B cell (primary cell): ENCODE measurements at regions not wholly inside any gene's neighbourhood (a gene's known extent, or its start where the extent isn't known, plus 50 kb on each side); places are given as distances from the start of the nearest gene placed in this dataset.

ENCODE experiments used
- ATAC-seq: fragments of 200-7000 bp; cut with Tn5 transposase; one replicate; pipeline ENCODE4 v1.10.0; 2021; ENCODE audit warnings: low read depth, mild to moderate bottlenecking, moderate number of reproducible peaks, moderate library complexity
- CTCF ChIA-PET: fragments of 350-600 bp; sonication (Branson Sonifier 250); formaldehyde crosslinking; loops from one replicate; lab custom pipeline; 2021; ENCODE audit warnings: antibody characterized with exemption, inconsistent platforms; lab: Charles Lee
- POLR2A ChIA-PET: fragments of 350-600 bp; sonication (Branson Sonifier 250); formaldehyde crosslinking; loops from one replicate; lab custom pipeline; 2021; ENCODE audit warnings: antibody characterized with exemption; lab: Charles Lee
- DNase-seq: peaks from one replicate; pipeline ENCODE4 v3.0.0; 2013
- H2AFZ ChIP-seq: 2 replicates; pipeline ENCODE4 v1.6.1; 2012; ENCODE audit warnings: mild to moderate bottlenecking, low read depth, low read length; ENCODE audit not compliant: insufficient read depth, poor library complexity, severe bottlenecking
- H3K27ac ChIP-seq, 2 donors: 1 replicate in 1 of 2; 2 replicates in 1 of 2; pipeline ENCODE4 v1.5.1; 2012 to 2013; ENCODE audit warnings: low read length in 2 of 2, mild to moderate bottlenecking in 2 of 2, moderate library complexity in 1 of 2
- H3K27me3 ChIP-seq, 4 experiments: fragments of 200-600 bp in 1 of 4; sonication (generic) in 1 of 4; replicated peaks in 1 of 4; 1 replicate in 2 of 4; 2 replicates in 2 of 4; pipeline versions ENCODE4 v1.6.1 to v1.7.0; 2013 to 2016; ENCODE audit warnings: low read length in 3 of 4, mild to moderate bottlenecking in 2 of 4, mixed read lengths in 1 of 4, moderate library complexity in 1 of 4; ENCODE audit not compliant: insufficient read depth in 4 of 4, control insufficient read depth in 3 of 4; ENCODE audit errors: control extremely low read depth in 1 of 4
- H3K36me3 ChIP-seq, 2 experiments: replicated peaks in 1 of 2; 1 replicate in 1 of 2; 2 replicates in 1 of 2; pipeline versions ENCODE4 v1.6.1 to v1.7.1; 2013; ENCODE audit warnings: low read length in 1 of 2; ENCODE audit not compliant: insufficient read depth in 2 of 2, control insufficient read depth in 1 of 2; ENCODE audit errors: control extremely low read depth in 1 of 2, extremely low read depth in 1 of 2
- H3K4me1 ChIP-seq, 2 donors: fragments of 200-600 bp in 1 of 2; sonication (generic) in 1 of 2; 1 replicate in 1 of 2; 2 replicates in 1 of 2; pipeline versions ENCODE4 v1.5.1 to v1.6.1; 2013 to 2017; ENCODE audit warnings: low read length in 2 of 2; ENCODE audit not compliant: control insufficient read depth in 2 of 2, insufficient read depth in 2 of 2
- H3K4me2 ChIP-seq: replicated peaks from 2 replicates; pipeline ENCODE3; 2012; ENCODE audit warnings: mild to moderate bottlenecking, low read depth, low read length; ENCODE audit not compliant: poor library complexity, severe bottlenecking
- H3K4me3 ChIP-seq, 5 experiments: fragments of 200-600 bp in 1 of 5; sonication (generic) in 1 of 5; 1 replicate in 3 of 5; 2 replicates in 2 of 5; pipeline versions ENCODE4 v1.5.1 to v1.7.0; 2011 to 2016; ENCODE audit warnings: low read length in 4 of 5, mild to moderate bottlenecking in 4 of 5, low read depth in 2 of 5, control low read depth in 1 of 5, moderate library complexity in 1 of 5; ENCODE audit not compliant: insufficient read depth in 1 of 5; ENCODE audit errors: control extremely low read depth in 1 of 5, extremely low read depth in 1 of 5
- H3K79me2 ChIP-seq: fragments of 200-600 bp; sonication (generic); one replicate; pipeline ENCODE4 v1.6.0; 2016; ENCODE audit warnings: low read length; ENCODE audit not compliant: control insufficient read depth, insufficient read depth
- H3K9ac ChIP-seq: fragments of 200-600 bp; sonication (generic); 2 replicates; pipeline ENCODE4 v1.6.1; 2017; ENCODE audit warnings: mild to moderate bottlenecking, low read length, moderate library complexity
- H3K9me3 ChIP-seq, 3 donors: one replicate each; pipeline versions ENCODE4 v1.6.1 to v1.7.1; 2013; ENCODE audit warnings: low read length in 2 of 3; ENCODE audit not compliant: control insufficient read depth in 2 of 3, insufficient read depth in 1 of 3; ENCODE audit errors: control extremely low read depth in 1 of 3
- H4K20me1 ChIP-seq: 2 replicates; pipeline ENCODE4 v1.6.0; 2012; ENCODE audit warnings: mild to moderate bottlenecking, low read length; ENCODE audit not compliant: insufficient read depth, control insufficient read depth, poor library complexity, severe bottlenecking
- H3K27ac Mint-ChIP-seq: one replicate; pipeline ENCODE4 v1.8.0; 2021; ENCODE audit warnings: mixed read lengths
- H3K27me3 Mint-ChIP-seq: one replicate; pipeline ENCODE4 v1.8.0; 2021; ENCODE audit warnings: mixed read lengths
- H3K4me1 Mint-ChIP-seq: one replicate; pipeline ENCODE4 v1.8.0; 2021; ENCODE audit warnings: mixed read lengths
- H3K4me3 Mint-ChIP-seq: one replicate; pipeline ENCODE4 v1.8.0; 2021; ENCODE audit warnings: mixed read lengths
- H3K9me3 Mint-ChIP-seq: one replicate; pipeline ENCODE4 v1.8.0; 2022; ENCODE audit warnings: mixed read lengths; ENCODE audit not compliant: insufficient read depth
- CTCF ChIP-seq: fragments of 200-600 bp; IDR thresholded peaks from one replicate; pipeline ENCODE4 v1.8.0; 2022; ENCODE audit warnings: antibody characterized with exemption, mild to moderate bottlenecking
- EZH2 ChIP-seq: IDR thresholded peaks from 2 replicates; pipeline ENCODE4 v1.6.1; 2012; ENCODE audit warnings: borderline replicate concordance, low read depth, mild to moderate bottlenecking, moderate library complexity, low read length; ENCODE audit not compliant: insufficient read depth, poor library complexity, severe bottlenecking
- WGBS: methylation state at CpG from one replicate; pipeline ENCODE4 v1.1.5; 2013; ENCODE audit warnings: missing lambda C conversion rate; ENCODE audit not compliant: insufficient coverage; 5-methylcytosine and 5-hydroxymethylcytosine counted together
- intact Hi-C: fragments of 100-400 bp; cut with micrococcal nuclease; formaldehyde crosslinking; loops from one replicate; pipeline ENCODE4 v1.10.0; 2022

- Mint-ChIP-seq H3K27ac (no peak overlapping the region), H3K27me3 (no peaks in the 10 kb centered on the region), H3K9me3 (no peaks in the 10 kb centered on the region), H3K4me3 (no peak overlapping the region), H3K4me1 (no peaks in the 10 kb centered on the region)
- 77% methylated on average over 4 of the region's 5 CpGs for WGBS
- TF ChIP-seq EZH2 = no peak
- no peak for TF ChIP-seq CTCF
- Histone ChIP-seq H2AFZ (no peak overlapping the region), H3K79me2 (no peaks in the 10 kb centered on the region), H3K27ac (no peak overlapping the region), H3K4me2 (no peak overlapping the region), H4K20me1 (no peaks in the 10 kb centered on the region), H3K4me3 (no peak overlapping the region), H3K27me3 (no peaks in the 10 kb centered on the region), H3K9me3 (no peaks in the 10 kb centered on the region), H3K4me1 (no peaks in the 10 kb centered on the region), H3K9ac (no peak overlapping the region), H3K36me3 (no peaks in the 10 kb centered on the region)
- POLR2A ChIA-PET = no interaction called here
- ATAC-seq (no peak), DNase-seq (no peak)
- intact Hi-C loops = no loop called here
- CTCF ChIA-PET = no interaction called here
Observed at GRCh38 chr6:140677781-140678528, 1303.5 kb upstream of the CITED2 start.

- Histone ChIP-seq H2AFZ (no peak overlapping the region), H3K9ac (no peak overlapping the region), H3K4me1 (no peaks in the 10 kb centered on the region), H3K36me3 (no peaks in the 10 kb centered on the region), H3K4me2 (no peak overlapping the region), H3K27me3 (no peaks in the 10 kb centered on the region), H3K79me2 (no peaks in the 10 kb centered on the region), H3K9me3 (no peaks in the 10 kb centered on the region), H3K4me3 (no peak overlapping the region), H3K27ac (no peak overlapping the region), H4K20me1 (no peaks in the 10 kb centered on the region)
- Mint-ChIP-seq H3K27me3 (no peaks in the 10 kb centered on the region), H3K4me3 (no peak overlapping the region), H3K9me3 (no peaks in the 10 kb centered on the region), H3K4me1 (no peaks in the 10 kb centered on the region), H3K27ac (no peak overlapping the region)
- no peak for TF ChIP-seq CTCF
- TF ChIP-seq EZH2 = no peak
- CTCF ChIA-PET = no interaction called here
- no CpG with 5 or more reads among the region's 2 CpGs for WGBS
- DNase-seq = no peak
- ATAC-seq = no peak
- intact Hi-C loops = no loop called here
- POLR2A ChIA-PET = no interaction called here
Observed at GRCh38 chr6:140671926-140672325, 1297.5 kb upstream of the CITED2 start.
